ENCODE measurements at regions not wholly inside any gene's neighbourhood (a gene's known extent, or its start where the extent isn't known, plus 50 kb on each side); places are given as distances from the start of the nearest gene placed in this dataset.

DNA sequence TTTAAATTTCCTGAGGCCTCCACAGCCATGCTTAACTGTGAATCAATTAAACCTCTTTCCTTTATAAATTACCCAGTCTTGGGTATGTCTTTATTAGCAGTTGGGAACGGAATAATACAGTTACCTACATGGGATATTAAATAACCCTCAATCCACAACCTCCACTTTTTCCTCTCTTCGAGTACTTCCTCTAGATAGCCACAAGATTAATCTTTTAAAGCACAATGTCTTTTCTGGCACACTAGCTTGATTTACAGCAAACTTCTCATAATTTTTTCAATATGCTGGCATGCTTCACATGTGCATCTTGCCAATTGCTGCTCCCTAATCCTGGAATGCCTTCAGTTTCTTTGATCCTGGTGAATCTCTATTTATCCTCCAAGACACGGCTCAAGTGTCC, 92.2 kb downstream of the P2RY1 start:
- DNase-seq (ENCODE audit: low spot score): no peak

GRCh38 chr3:152930516-152930915, 95.6 kb downstream of the P2RY1 start:
- H3K4me1 Mint-ChIP-seq (ENCODE audit: low read depth): no peaks in the 10 kb centered on the region
- no peaks in the 10 kb centered on the region for H3K27me3 Mint-ChIP-seq (ENCODE audit: low read depth)
- H3K27ac Mint-ChIP-seq: no peak overlapping the region
- DNase-seq (ENCODE audit: low spot score): no peak
- no peak overlapping the region for H3K4me3 Mint-ChIP-seq (ENCODE audit: low read depth)
- no peaks in the 10 kb centered on the region for H3K9me3 Mint-ChIP-seq
- intact Hi-C loops (cut with micrococcal nuclease): no loop called here
- H3K36me3 Mint-ChIP-seq (ENCODE audit: low read depth): no peaks in the 10 kb centered on the region

More for the DNA sequence above, 92.2 kb downstream of the P2RY1 start:
- intact Hi-C loops (cut with micrococcal nuclease): no loop called here
- no peaks in the 10 kb centered on the region for H3K4me1 Mint-ChIP-seq (ENCODE audit: low read depth)
- H3K4me3 Mint-ChIP-seq (ENCODE audit: low read depth): no peak overlapping the region
- no peaks in the 10 kb centered on the region for H3K27me3 Mint-ChIP-seq (ENCODE audit: low read depth)
- H3K27ac Mint-ChIP-seq: no peak overlapping the region
- no peaks in the 10 kb centered on the region for H3K9me3 Mint-ChIP-seq
- H3K36me3 Mint-ChIP-seq (ENCODE audit: low read depth): no peaks in the 10 kb centered on the region

GRCh38 chr3:152937234-152937633, 102.3 kb downstream of the P2RY1 start:
- Mint-ChIP-seq H3K4me3 (ENCODE audit: low read depth) (no peak overlapping the region), H3K4me1 (ENCODE audit: low read depth) (no peaks in the 10 kb centered on the region)
- intact Hi-C loops (cut with micrococcal nuclease): no loop called here

DNA sequence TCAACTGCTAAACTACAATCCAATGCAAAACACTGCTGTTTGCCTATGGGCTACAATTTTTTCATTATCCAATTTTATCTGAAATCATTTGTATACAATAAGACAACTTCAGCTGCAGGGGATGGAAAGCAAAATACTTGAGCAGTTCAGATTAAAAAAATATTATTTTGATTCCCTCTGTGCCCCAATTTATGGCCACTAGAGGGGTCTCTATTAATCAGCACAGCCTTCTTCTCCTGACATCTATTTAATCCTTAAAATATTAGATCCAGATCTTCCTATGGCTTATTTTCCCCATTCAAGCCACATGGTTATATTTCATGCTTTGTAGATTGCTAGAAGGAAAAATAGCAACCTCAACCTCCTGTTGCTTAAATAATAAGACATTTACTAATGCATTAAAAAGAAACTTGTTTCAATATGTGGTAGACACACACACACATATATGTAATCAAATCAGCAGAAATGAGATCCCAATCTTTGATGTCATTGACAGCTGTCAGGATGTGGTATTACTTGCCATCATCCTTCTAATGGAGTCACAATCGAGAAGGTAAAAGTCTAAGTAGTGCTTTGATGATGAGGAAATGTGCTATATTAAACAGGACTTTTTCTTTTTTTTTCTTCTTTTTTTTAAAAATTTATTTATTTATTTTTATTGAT, 104.2 kb downstream of the P2RY1 start:
- Mint-ChIP-seq H3K27me3 (ENCODE audit: low read depth) (no peaks in the 10 kb centered on the region), H3K9me3 (no peaks in the 10 kb centered on the region), H3K36me3 (ENCODE audit: low read depth) (no peaks in the 10 kb centered on the region), H3K27ac (no peak overlapping the region), H3K4me3 (ENCODE audit: low read depth) (no peak overlapping the region), H3K4me1 (ENCODE audit: low read depth) (no peaks in the 10 kb centered on the region)
- intact Hi-C loops (cut with micrococcal nuclease): no loop called here
- DNase-seq (ENCODE audit: low spot score): no peak

More at GRCh38 chr3:152937234-152937633, 102.3 kb downstream of the P2RY1 start:
- H3K27ac Mint-ChIP-seq: no peak overlapping the region
- H3K9me3 Mint-ChIP-seq: no peaks in the 10 kb centered on the region
- no peaks in the 10 kb centered on the region for H3K36me3 Mint-ChIP-seq (ENCODE audit: low read depth)
- no peak for DNase-seq (ENCODE audit: low spot score)
- no peaks in the 10 kb centered on the region for H3K27me3 Mint-ChIP-seq (ENCODE audit: low read depth)

DNA sequence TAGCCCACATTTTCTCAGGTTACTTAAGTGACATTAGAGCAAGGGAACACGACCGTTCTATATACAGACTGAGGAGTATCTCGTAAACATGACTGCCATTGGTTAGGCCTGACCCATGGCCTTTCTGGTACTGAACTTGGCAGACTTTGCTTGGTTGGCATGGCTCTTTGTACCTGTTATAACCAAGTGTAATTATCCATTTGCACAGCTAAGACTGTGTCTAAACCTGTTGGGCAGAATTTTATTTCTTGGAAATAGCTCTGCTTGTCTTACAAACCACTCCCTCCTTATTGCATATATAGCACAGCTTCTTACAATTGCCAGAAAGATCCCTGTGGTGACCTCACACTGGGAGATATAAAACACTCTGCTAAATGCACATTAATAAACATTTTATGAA, 106.9 kb downstream of the P2RY1 start:
- intact Hi-C loops (cut with micrococcal nuclease): no loop called here
- H3K4me1 Mint-ChIP-seq (ENCODE audit: low read depth): no peaks in the 10 kb centered on the region
- H3K4me3 Mint-ChIP-seq (ENCODE audit: low read depth): no peak overlapping the region

DNA sequence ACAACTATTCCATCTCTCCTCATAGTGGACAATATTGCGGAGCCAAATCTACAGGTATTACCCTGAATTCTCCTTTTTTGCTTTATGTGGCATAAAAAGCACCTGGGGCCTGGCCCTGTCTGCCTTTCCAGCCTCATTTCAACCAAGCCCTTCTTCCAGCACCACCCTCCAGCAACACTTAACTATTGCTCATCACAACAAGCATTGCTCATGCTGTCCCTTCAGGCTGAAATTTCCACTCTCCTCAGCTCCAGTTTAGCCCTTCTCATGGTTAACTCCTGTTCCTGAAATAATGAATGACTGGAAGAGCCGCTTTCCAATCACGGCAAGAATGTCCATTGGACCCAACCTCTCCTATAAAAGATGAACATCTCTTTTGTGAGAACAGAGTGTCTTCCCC, 107.4 kb downstream of the P2RY1 start:
- Mint-ChIP-seq H3K4me3 (ENCODE audit: low read depth) (no peak overlapping the region), H3K27me3 (ENCODE audit: low read depth) (no peaks in the 10 kb centered on the region), H3K36me3 (ENCODE audit: low read depth) (no peaks in the 10 kb centered on the region), H3K4me1 (ENCODE audit: low read depth) (no peaks in the 10 kb centered on the region), H3K9me3 (no peaks in the 10 kb centered on the region), H3K27ac (no peak overlapping the region)
- no peak for DNase-seq (ENCODE audit: low spot score)
- intact Hi-C loops (cut with micrococcal nuclease): no loop called here

More for the DNA sequence above, 106.9 kb downstream of the P2RY1 start:
- Mint-ChIP-seq H3K27ac (no peak overlapping the region), H3K27me3 (ENCODE audit: low read depth) (no peaks in the 10 kb centered on the region), H3K36me3 (ENCODE audit: low read depth) (no peaks in the 10 kb centered on the region), H3K9me3 (no peaks in the 10 kb centered on the region)
- no peak for DNase-seq (ENCODE audit: low spot score)

DNA sequence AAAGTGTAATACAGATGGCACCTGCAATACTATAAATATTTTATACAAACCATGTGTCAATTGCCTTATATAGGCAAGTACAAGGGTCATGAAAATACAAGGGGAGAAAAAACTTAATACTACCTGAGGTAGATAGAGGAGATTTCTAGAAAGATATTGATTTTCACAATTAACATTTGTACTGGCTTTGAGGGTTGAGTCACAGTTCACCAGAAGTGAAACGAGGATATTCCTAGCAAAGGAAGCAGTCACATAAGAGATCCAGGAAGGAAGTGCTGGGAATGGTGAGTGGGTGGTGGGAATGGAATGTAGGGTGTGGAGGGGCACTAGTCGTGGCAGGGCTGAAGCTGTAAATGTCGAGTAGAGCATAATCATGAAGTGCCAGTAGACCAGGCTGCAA, 108.7 kb downstream of the P2RY1 start:
- H3K27me3 Mint-ChIP-seq (ENCODE audit: low read depth): no peaks in the 10 kb centered on the region
- no peaks in the 10 kb centered on the region for H3K36me3 Mint-ChIP-seq (ENCODE audit: low read depth)
- no peak overlapping the region for H3K27ac Mint-ChIP-seq
- no peak overlapping the region for H3K4me3 Mint-ChIP-seq (ENCODE audit: low read depth)
- intact Hi-C loops (cut with micrococcal nuclease): no loop called here
- no peak for DNase-seq (ENCODE audit: low spot score)
- H3K4me1 Mint-ChIP-seq (ENCODE audit: low read depth): no peaks in the 10 kb centered on the region
- H3K9me3 Mint-ChIP-seq: no peaks in the 10 kb centered on the region

GRCh38 chr3:152944671-152945070, 109.7 kb downstream of the P2RY1 start:
- Mint-ChIP-seq H3K27me3 (ENCODE audit: low read depth) (no peaks in the 10 kb centered on the region), H3K4me1 (ENCODE audit: low read depth) (no peaks in the 10 kb centered on the region), H3K9me3 (no peaks in the 10 kb centered on the region), H3K4me3 (ENCODE audit: low read depth) (no peak overlapping the region), H3K36me3 (ENCODE audit: low read depth) (no peaks in the 10 kb centered on the region), H3K27ac (no peak overlapping the region)
- no peak for DNase-seq (ENCODE audit: low spot score)
- intact Hi-C loops (cut with micrococcal nuclease): no loop called here

DNA sequence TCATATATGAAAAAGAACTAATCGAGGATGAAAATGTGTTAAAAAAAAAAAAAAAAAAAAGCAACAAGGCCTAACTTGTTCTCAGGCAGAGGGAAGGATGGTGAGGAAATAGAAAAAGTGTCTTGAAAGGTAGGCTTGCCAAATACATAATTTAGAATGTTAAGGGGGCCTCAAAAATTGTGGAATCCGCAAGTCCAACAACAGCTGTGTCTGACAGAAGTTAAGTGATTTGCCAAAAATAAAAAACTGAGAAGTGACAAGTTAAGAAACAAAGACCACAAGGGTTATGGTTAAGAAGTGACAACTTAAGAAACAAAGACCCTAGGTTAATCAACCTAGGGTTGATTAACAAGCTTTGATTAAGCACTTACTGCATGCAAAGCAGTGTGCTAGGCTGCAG, 110.6 kb downstream of the P2RY1 start:
- no peak overlapping the region for H3K27ac Mint-ChIP-seq
- H3K4me3 Mint-ChIP-seq (ENCODE audit: low read depth): no peak overlapping the region
- DNase-seq (ENCODE audit: low spot score): no peak
- no peaks in the 10 kb centered on the region for H3K36me3 Mint-ChIP-seq (ENCODE audit: low read depth)
- H3K9me3 Mint-ChIP-seq: no peaks in the 10 kb centered on the region
- no peaks in the 10 kb centered on the region for H3K4me1 Mint-ChIP-seq (ENCODE audit: low read depth)
- H3K27me3 Mint-ChIP-seq (ENCODE audit: low read depth): no peaks in the 10 kb centered on the region
- intact Hi-C loops (cut with micrococcal nuclease): no loop called here

DNA sequence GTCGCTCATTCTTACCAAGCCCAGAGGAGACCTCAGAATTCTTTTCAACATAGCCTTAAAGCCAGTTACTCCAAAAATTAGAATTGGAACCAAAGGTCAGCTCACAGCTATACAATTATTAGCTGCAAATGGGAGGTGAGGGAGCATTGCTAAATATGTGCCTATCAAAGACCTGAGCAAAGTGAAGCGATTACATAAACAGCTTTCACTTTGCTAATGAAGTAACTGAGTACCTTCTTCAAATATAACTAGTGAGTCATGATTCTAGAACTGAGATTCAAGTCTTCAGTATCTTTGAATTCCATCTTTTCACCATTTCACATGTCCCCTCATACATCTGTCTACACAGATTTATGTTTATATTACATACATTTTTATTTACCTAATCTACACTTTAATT, 122.6 kb downstream of the P2RY1 start:
- Mint-ChIP-seq H3K27me3 (ENCODE audit: low read depth) (no peaks in the 10 kb centered on the region), H3K36me3 (ENCODE audit: low read depth) (no peaks in the 10 kb centered on the region), H3K9me3 (no peaks in the 10 kb centered on the region), H3K27ac (no peak overlapping the region), H3K4me1 (ENCODE audit: low read depth) (no peaks in the 10 kb centered on the region), H3K4me3 (ENCODE audit: low read depth) (no peak overlapping the region)
- no peak for DNase-seq (ENCODE audit: low spot score)
- intact Hi-C loops (cut with micrococcal nuclease): no loop called here

- Mint-ChIP-seq H3K4me3 (ENCODE audit: low read depth) (no peak overlapping the region), H3K27me3 (ENCODE audit: low read depth) (no peaks in the 10 kb centered on the region), H3K9me3 (no peaks in the 10 kb centered on the region), H3K36me3 (ENCODE audit: low read depth) (no peaks in the 10 kb centered on the region), H3K27ac (no peak overlapping the region), H3K4me1 (ENCODE audit: low read depth) (no peaks in the 10 kb centered on the region)
- intact Hi-C loops (cut with micrococcal nuclease): no loop called here
- no peak for DNase-seq (ENCODE audit: low spot score)
These were observed 124.4 kb downstream of the P2RY1 start for GRCh38 chr3:152959307-152959706.

- DNase-seq (ENCODE audit: low spot score): no peak
- H3K27me3 Mint-ChIP-seq (ENCODE audit: low read depth): no peaks in the 10 kb centered on the region
- intact Hi-C loops (cut with micrococcal nuclease): no loop called here
- no peaks in the 10 kb centered on the region for H3K36me3 Mint-ChIP-seq (ENCODE audit: low read depth)
- H3K4me3 Mint-ChIP-seq (ENCODE audit: low read depth): no peak overlapping the region
- no peak overlapping the region for H3K27ac Mint-ChIP-seq
- no peaks in the 10 kb centered on the region for H3K9me3 Mint-ChIP-seq
- no peaks in the 10 kb centered on the region for H3K4me1 Mint-ChIP-seq (ENCODE audit: low read depth)
These were observed 125.8 kb downstream of the P2RY1 start for GRCh38 chr3:152960684-152961083.

GRCh38 chr3:152961323-152961722, 126.4 kb downstream of the P2RY1 start:
- DNase-seq (ENCODE audit: low spot score): no peak
- no peaks in the 10 kb centered on the region for H3K27me3 Mint-ChIP-seq (ENCODE audit: low read depth)
- H3K4me1 Mint-ChIP-seq (ENCODE audit: low read depth): no peaks in the 10 kb centered on the region

More at GRCh38 chr3:152961323-152961722, 126.4 kb downstream of the P2RY1 start:
- H3K27ac Mint-ChIP-seq: no peak overlapping the region
- H3K9me3 Mint-ChIP-seq: no peaks in the 10 kb centered on the region
- H3K4me3 Mint-ChIP-seq (ENCODE audit: low read depth): no peak overlapping the region
- no peaks in the 10 kb centered on the region for H3K36me3 Mint-ChIP-seq (ENCODE audit: low read depth)
- intact Hi-C loops (cut with micrococcal nuclease): no loop called here
